Parathyroid adenoma (tissue), 2 donors: ENCODE measurements at regions not wholly inside any gene's neighbourhood (a gene's known extent, or its start where the extent isn't known, plus 50 kb on each side); places are given as distances from the start of the nearest gene placed in this dataset.

Experiments
- H2AFZ ChIP-seq: fragments of 300-600 bp; sonication (generic); one replicate; pipeline ENCODE4 v1.7.0; 2017; ENCODE audit warnings: antibody characterized with exemption, mild to moderate bottlenecking
- H3K27ac ChIP-seq: fragments of 300-600 bp; sonication (generic); one replicate; pipeline ENCODE4 v1.7.0; 2017
- H3K27me3 ChIP-seq: fragments of 300-600 bp; sonication (generic); one replicate; pipeline ENCODE4 v1.7.0; 2017; ENCODE audit warnings: low read length; ENCODE audit not compliant: control insufficient read depth, insufficient read depth
- H3K36me3 ChIP-seq: fragments of 300-600 bp; sonication (generic); one replicate; pipeline ENCODE4 v1.7.0; 2017; ENCODE audit warnings: low read length; ENCODE audit not compliant: control insufficient read depth, insufficient read depth
- H3K4me1 ChIP-seq: fragments of 300-600 bp; sonication (generic); one replicate; pipeline ENCODE4 v1.7.0; 2017; ENCODE audit warnings: control low read depth
- H3K4me2 ChIP-seq: fragments of 300-600 bp; sonication (generic); one replicate; pipeline ENCODE4 v1.7.0; 2017; ENCODE audit warnings: low read length
- H3K4me3 ChIP-seq: fragments of 300-600 bp; sonication (generic); one replicate; pipeline ENCODE4 v1.7.0; 2017; ENCODE audit warnings: low read depth, low read length
- H3K79me2 ChIP-seq: fragments of 300-600 bp; sonication (generic); one replicate; pipeline ENCODE4 v1.7.0; 2017; ENCODE audit warnings: control low read depth
- H3K9ac ChIP-seq: fragments of 300-600 bp; sonication (generic); one replicate; pipeline ENCODE4 v1.7.0; 2017; ENCODE audit warnings: mild to moderate bottlenecking
- H3K9me3 ChIP-seq: fragments of 300-600 bp; sonication (generic); one replicate; pipeline ENCODE4 v1.7.0; 2017; ENCODE audit warnings: low read length; ENCODE audit not compliant: control insufficient read depth
- CTCF ChIP-seq: fragments of 300-600 bp; sonication (generic); IDR thresholded peaks from one replicate; pipeline ENCODE4 v1.7.0; 2017; ENCODE audit warnings: antibody characterized with exemption, mild to moderate bottlenecking
- donor health status: primary hyperparathyroidism.

- no peak for TF ChIP-seq CTCF
- H3K27ac ChIP-seq: no peak overlapping the region
These were observed 1147.5 kb upstream of the C9orf72 start for GRCh38 chr9:28720746-28721145.

GRCh38 chr9:28730111-28730510 is 1156.8 kb upstream of the C9orf72 start:
- Histone ChIP-seq H3K36me3 (no peaks in the 10 kb centered on the region), H2AFZ (no peak overlapping the region), H3K4me3 (no peak overlapping the region), H3K4me2 (no peak overlapping the region), H3K9ac (no peak overlapping the region), H3K27me3 (no peaks in the 10 kb centered on the region), H3K4me1 (no peaks in the 10 kb centered on the region), H3K9me3 (no peaks in the 10 kb centered on the region), H3K79me2 (no peaks in the 10 kb centered on the region), H3K27ac (no peak overlapping the region)
- TF ChIP-seq CTCF: no peak

More at GRCh38 chr9:28720746-28721145, 1147.5 kb upstream of the C9orf72 start:
- Histone ChIP-seq H3K4me1 (no peaks in the 10 kb centered on the region), H3K79me2 (no peaks in the 10 kb centered on the region), H3K9ac (no peak overlapping the region), H3K4me3 (no peak overlapping the region), H2AFZ (no peak overlapping the region), H3K36me3 (no peaks in the 10 kb centered on the region), H3K27me3 (no peaks in the 10 kb centered on the region), H3K9me3 (no peaks in the 10 kb centered on the region), H3K4me2 (no peak overlapping the region)

GRCh38 chr9:28735738-28736342 is 1162.6 kb upstream of the C9orf72 start:
- no peak overlapping the region for H3K9ac ChIP-seq
- no peaks in the 10 kb centered on the region for H3K27me3 ChIP-seq
- no peaks in the 10 kb centered on the region for H3K4me1 ChIP-seq
- H3K4me2 ChIP-seq: no peak overlapping the region
- H3K27ac ChIP-seq: no peak overlapping the region
- no peak overlapping the region for H2AFZ ChIP-seq
- no peaks in the 10 kb centered on the region for H3K36me3 ChIP-seq
- no peak for TF ChIP-seq CTCF
- no peak overlapping the region for H3K4me3 ChIP-seq
- no peaks in the 10 kb centered on the region for H3K79me2 ChIP-seq
- H3K9me3 ChIP-seq: no peaks in the 10 kb centered on the region

GRCh38 chr9:28741459-28741858 is 1168.2 kb upstream of the C9orf72 start:
- Histone ChIP-seq H2AFZ (no peak overlapping the region), H3K9ac (no peak overlapping the region), H3K27ac (no peak overlapping the region), H3K27me3 (no peaks in the 10 kb centered on the region), H3K36me3 (no peaks in the 10 kb centered on the region), H3K4me3 (no peak overlapping the region), H3K9me3 (no peaks in the 10 kb centered on the region), H3K4me2 (no peak overlapping the region), H3K4me1 (no peaks in the 10 kb centered on the region), H3K79me2 (no peaks in the 10 kb centered on the region)
- TF ChIP-seq CTCF: no peak

GRCh38 chr9:28747351-28747985 is 1174.2 kb upstream of the C9orf72 start:
- Histone ChIP-seq H3K4me2 (no peak overlapping the region), H3K79me2 (no peaks in the 10 kb centered on the region), H3K36me3 (no peaks in the 10 kb centered on the region), H3K27me3 (no peaks in the 10 kb centered on the region), H2AFZ (no peak overlapping the region), H3K27ac (no peak overlapping the region), H3K4me3 (no peak overlapping the region), H3K4me1 (no peaks in the 10 kb centered on the region), H3K9me3 (no peaks in the 10 kb centered on the region), H3K9ac (no peak overlapping the region)
- TF ChIP-seq CTCF: no peak
